ENCODE measurements at regions not wholly inside any gene's neighbourhood (a gene's known extent, or its start where the extent isn't known, plus 50 kb on each side); places are given as distances from the start of the nearest gene placed in this dataset.
A peak's percentile ranks its signal among the peaks of the same experiment; 100 is the strongest.

DNA sequence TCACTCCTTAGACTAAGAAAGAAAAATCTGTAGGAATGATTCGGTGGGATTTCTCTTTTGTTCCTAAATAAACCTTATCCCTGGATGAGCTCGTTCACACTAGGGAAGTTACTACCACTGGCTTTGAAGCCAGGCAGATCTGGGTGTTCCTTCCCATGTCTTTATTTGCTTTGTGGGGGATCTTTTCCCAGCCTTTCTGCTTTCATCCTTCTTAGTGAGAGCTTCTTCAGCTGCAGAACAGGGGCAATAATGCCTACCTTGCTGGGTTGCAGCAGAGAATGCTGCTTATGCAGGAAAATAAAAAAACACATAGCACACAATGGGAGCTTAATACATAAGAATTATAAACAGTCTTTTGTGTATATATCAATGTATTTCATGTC, 292.1 kb downstream of the SOX11 start:
- Histone ChIP-seq H3K9ac (ENCODE audit: low read length) (peak overlapping the region; percentile 16), H3K79me2 (replicated peaks; ENCODE audit: insufficient read depth, low read length) (peaks cover 30% of the 10 kb centered on the region), H3F3A (ENCODE audit: insufficient read depth, low read length, poor library complexity, severe bottlenecking) (peaks cover 16% of the 10 kb centered on the region), H3K36me3 (ENCODE audit: insufficient read depth, low read length) (no peaks in the 10 kb centered on the region), H3K27me3 (ENCODE audit: insufficient read depth, low read depth, low read length) (no peaks in the 10 kb centered on the region), H3K9me2 (ENCODE audit: insufficient read depth, low read length) (no peaks in the 10 kb centered on the region), H4K20me1 (ENCODE audit: insufficient read depth) (no peaks in the 10 kb centered on the region), H3K27ac (ENCODE audit: low read length) (peak overlapping the region; percentile 98), H3K4me3 (ENCODE audit: low read length) (peak overlapping the region; percentile 67), H3K9me3 (ENCODE audit: low read length) (no peaks in the 10 kb centered on the region), H3K4me2 (ENCODE audit: low read length) (no peak overlapping the region), H2AFZ (ENCODE audit: low read depth, low read length) (no peak overlapping the region)
- no peak for TF ChIP-seq RAD21 (conservative IDR thresholded peaks at IDR 0.05)
- no peak for TF ChIP-seq REST (IDR thresholded peaks at IDR 0.05; ENCODE audit: borderline replicate concordance)
- no peak for TF ChIP-seq EZH2 (IDR thresholded peaks at IDR 0.05; ENCODE audit: borderline replicate concordance, insufficient read depth, low read length, poor library complexity, severe bottlenecking)
- no peak for TF ChIP-seq CTCF (IDR thresholded peaks at IDR 0.05; ENCODE audit: poor library complexity, severe bottlenecking)
- TF ChIP-seq MXI1 (conservative IDR thresholded peaks at IDR 0.05; ENCODE audit: poor library complexity, severe bottlenecking): no peak
- TF ChIP-seq EP300 (conservative IDR thresholded peaks at IDR 0.05; ENCODE audit: poor library complexity, severe bottlenecking): no peak
- no peak for TF ChIP-seq SMC3 (conservative IDR thresholded peaks at IDR 0.05; ENCODE audit: poor library complexity)
- TF ChIP-seq POLR2AphosphoS5 (IDR thresholded peaks at IDR 0.05): no peak
- no peak for TF ChIP-seq TAF1 (IDR thresholded peaks at IDR 0.05; ENCODE audit: low read depth)

GRCh38 chr2:5984946-5985345, 292.8 kb downstream of the SOX11 start:
- Histone ChIP-seq H3K27ac (ENCODE audit: low read length) (no peak overlapping the region), H2AFZ (ENCODE audit: low read depth, low read length) (no peak overlapping the region), H3K4me2 (ENCODE audit: low read length) (no peak overlapping the region), H3K27me3 (ENCODE audit: insufficient read depth, low read depth, low read length) (no peaks in the 10 kb centered on the region), H3K9me2 (ENCODE audit: insufficient read depth, low read length) (no peaks in the 10 kb centered on the region), H3K36me3 (ENCODE audit: insufficient read depth, low read length) (no peaks in the 10 kb centered on the region), H3K9ac (ENCODE audit: low read length) (no peak overlapping the region), H3F3A (ENCODE audit: insufficient read depth, low read length, poor library complexity, severe bottlenecking) (peaks cover 16% of the 10 kb centered on the region), H3K9me3 (ENCODE audit: low read length) (no peaks in the 10 kb centered on the region), H3K79me2 (replicated peaks; ENCODE audit: insufficient read depth, low read length) (peaks cover 30% of the 10 kb centered on the region), H3K4me3 (ENCODE audit: low read length) (peak overlapping the region; percentile 2), H4K20me1 (ENCODE audit: insufficient read depth) (no peaks in the 10 kb centered on the region)
- TF ChIP-seq MXI1 (conservative IDR thresholded peaks at IDR 0.05; ENCODE audit: poor library complexity, severe bottlenecking): no peak
- TF ChIP-seq CTCF (IDR thresholded peaks at IDR 0.05; ENCODE audit: poor library complexity, severe bottlenecking): no peak
- no peak for TF ChIP-seq EP300 (conservative IDR thresholded peaks at IDR 0.05; ENCODE audit: poor library complexity, severe bottlenecking)
- no peak for TF ChIP-seq EZH2 (IDR thresholded peaks at IDR 0.05; ENCODE audit: borderline replicate concordance, insufficient read depth, low read length, poor library complexity, severe bottlenecking)
- no peak for TF ChIP-seq POLR2AphosphoS5 (IDR thresholded peaks at IDR 0.05)
- no peak for TF ChIP-seq RAD21 (conservative IDR thresholded peaks at IDR 0.05)
- no peak for TF ChIP-seq REST (IDR thresholded peaks at IDR 0.05; ENCODE audit: borderline replicate concordance)
- no peak for TF ChIP-seq TAF1 (IDR thresholded peaks at IDR 0.05; ENCODE audit: low read depth)
- no peak for TF ChIP-seq SMC3 (conservative IDR thresholded peaks at IDR 0.05; ENCODE audit: poor library complexity)

All from neural cell (in vitro differentiated cells).